NCI-H1092 (cell line): ENCODE measurements at regions not wholly inside any gene's neighbourhood (a gene's known extent, or its start where the extent isn't known, plus 50 kb on each side); places are given as distances from the start of the nearest gene placed in this dataset.
"Not testable (repeated sequence)": the region's sequence is repeated elsewhere in the genome, so short reads cannot be mapped to it uniquely, and the experiment has no call there.

ENCODE experiments used
- DNase-seq: peaks from one replicate; lab custom pipeline; 2025; lab: John Stamatoyannopoulos, UW

GRCh38 chr1:214715126-214715525 lies 112.1 kb downstream of the CENPF start:
- no peak for DNase-seq

- DNase-seq, result no peak
These were observed 114.4 kb downstream of the CENPF start for GRCh38 chr1:214717351-214717750.

- no peak for DNase-seq
These were observed 115.7 kb downstream of the CENPF start for GRCh38 chr1:214718724-214719123.

GRCh38 chr1:214719207-214719606 lies 116.2 kb downstream of the CENPF start:
- DNase-seq, result no peak

DNA sequence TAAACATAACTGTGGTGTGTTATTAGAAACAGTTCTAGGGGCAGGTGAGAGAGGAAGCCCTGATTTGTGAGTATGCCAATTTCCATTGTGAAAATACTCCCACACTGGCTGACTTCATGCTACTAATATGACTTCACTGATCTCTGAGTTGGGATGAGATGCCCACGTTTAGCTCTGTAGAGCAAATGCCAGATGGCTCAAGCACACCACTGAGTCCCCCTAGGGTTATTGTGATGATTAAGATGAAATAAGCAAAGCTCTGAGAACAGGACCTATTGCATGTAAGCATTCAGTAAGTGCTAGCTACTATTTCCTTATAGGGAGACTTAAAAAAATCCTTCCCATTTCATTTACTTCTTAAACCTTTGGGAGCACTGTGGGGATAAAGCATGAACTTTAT lies 117.6 kb downstream of the CENPF start:
- DNase-seq, result no peak

- no peak for DNase-seq
These were observed 124.3 kb downstream of the CENPF start for GRCh38 chr1:214727274-214727673.

GRCh38 chr1:214739621-214740238 lies 136.7 kb downstream of the CENPF start:
- no peak for DNase-seq

- no peak for DNase-seq
These were observed 137.5 kb downstream of the CENPF start for GRCh38 chr1:214740471-214740870.

DNA sequence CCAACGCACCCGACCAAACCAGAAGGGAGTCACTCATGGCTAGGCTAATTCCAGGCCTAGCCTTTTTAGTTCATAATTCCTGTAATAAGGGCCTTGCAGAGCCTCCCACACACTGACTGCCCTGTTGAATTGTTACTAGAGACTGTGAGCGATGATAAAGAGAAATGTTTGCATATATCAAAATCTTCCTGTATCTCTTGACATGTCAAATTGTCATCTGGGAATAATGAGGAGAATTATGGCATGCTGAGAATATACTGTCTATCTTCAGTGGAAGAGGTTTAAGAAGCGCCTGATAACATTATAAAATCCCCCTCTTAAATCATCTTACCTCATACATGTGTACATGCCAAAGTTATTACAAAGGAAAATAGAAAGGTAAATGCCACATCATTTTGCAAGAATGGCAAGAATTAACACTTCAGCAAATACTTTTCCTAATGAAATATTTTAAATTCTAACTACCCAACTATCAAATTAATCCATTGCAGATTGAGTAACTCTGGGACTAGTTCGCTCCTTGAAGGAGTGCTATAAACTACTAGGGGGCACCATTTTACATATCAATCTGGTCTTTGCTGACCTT lies 144.1 kb downstream of the CENPF start:
- no peak for DNase-seq

DNA sequence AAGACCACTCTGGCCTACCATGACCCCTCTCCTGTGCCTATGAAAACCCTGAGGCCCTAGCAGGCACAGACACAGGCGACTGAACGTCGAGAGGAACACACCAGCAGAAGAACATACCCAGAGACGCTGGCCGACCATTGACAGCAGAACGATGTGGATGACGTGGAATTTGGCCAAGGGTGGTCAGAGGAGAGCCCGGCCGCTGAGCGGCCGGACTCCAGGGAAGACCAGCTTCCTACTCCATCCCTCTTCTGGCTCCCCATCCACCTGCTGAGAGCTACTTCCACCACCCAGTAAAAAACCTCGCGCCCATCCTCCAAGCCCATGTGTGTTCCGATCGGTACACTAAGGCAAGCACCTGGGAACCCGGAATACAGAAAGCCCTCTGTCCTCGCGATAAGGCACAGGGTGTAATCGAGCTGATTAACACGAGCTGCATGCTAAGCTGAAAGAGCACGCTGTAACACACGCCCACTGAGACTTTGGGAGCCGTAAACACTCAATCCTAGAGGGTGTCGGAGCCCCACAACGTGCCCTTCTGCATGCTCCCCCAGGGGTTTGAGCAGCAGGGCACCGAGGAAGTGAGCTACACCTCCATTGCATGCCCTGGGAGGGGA lies 150.3 kb downstream of the CENPF start:
- DNase-seq, result no peak

DNA sequence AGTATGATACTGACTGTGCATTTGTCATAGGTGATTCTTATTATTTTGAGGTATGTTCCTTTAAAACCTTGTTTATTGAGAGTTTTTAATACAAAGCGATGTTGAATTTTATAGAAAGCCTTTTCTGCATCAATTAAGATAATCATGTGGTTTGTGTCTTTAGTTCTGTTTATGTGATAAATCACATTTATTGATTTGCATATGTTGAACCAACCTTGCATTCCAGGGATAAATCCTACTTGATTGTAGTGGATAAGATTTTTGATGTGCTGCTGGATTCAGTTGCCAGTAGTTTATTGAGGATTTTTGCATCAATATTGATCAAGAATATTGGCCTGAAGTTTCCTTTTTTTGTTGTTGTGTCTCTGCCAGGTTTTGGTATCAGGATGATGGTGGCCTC lies 158.0 kb downstream of the CENPF start:
- DNase-seq, result no peak

GRCh38 chr1:214762902-214763301 lies 159.9 kb downstream of the CENPF start:
- DNase-seq, result no peak

DNA sequence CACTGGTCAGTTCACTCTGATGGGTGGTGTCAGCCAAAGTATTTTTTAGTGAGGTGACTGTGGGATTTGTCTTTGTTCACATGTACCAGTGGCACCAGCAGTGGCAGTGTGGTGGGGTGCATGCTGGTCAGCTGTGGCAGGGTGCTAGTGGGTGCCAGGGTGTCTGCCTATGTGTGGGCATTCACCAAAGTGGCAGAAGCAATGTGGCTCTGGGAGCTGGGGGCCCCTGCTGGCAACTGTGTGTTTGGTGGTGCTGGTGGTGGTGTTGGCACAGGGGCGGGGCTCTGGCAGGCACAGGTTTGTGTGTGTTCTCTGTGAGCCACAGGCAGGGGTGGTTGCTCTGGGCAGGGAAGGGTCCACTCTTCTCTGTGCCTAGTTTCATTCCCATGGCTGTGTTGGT lies 161.5 kb downstream of the CENPF start:
- DNase-seq, result no peak

GRCh38 chr1:214767221-214767620 lies 164.2 kb downstream of the CENPF start:
- no peak for DNase-seq

- not testable (repeated sequence) for DNase-seq
These were observed 166.7 kb downstream of the CENPF start for GRCh38 chr1:214769666-214770065.

- DNase-seq, result no peak
These were observed 174.4 kb downstream of the CENPF start for GRCh38 chr1:214777364-214777763.

DNA sequence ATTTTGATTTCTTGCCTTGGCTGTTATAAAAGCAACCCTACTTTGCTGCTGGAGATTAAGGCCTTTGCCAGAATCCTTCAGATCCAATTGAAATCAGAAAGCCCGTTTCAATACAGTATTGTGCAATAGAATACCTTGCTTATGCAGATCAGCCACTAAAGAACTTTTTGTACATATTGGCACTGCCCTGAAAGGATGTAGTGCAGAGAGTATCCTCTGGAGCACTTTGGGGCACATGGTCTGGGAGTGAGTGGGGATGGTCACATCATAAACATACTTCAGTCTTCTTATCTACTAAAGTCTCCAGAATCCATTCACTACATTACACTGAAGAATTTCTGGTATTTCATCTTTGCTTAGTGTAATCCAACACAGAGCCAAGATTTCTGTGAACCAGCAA lies 189.0 kb downstream of the CENPF start:
- no peak for DNase-seq

DNA sequence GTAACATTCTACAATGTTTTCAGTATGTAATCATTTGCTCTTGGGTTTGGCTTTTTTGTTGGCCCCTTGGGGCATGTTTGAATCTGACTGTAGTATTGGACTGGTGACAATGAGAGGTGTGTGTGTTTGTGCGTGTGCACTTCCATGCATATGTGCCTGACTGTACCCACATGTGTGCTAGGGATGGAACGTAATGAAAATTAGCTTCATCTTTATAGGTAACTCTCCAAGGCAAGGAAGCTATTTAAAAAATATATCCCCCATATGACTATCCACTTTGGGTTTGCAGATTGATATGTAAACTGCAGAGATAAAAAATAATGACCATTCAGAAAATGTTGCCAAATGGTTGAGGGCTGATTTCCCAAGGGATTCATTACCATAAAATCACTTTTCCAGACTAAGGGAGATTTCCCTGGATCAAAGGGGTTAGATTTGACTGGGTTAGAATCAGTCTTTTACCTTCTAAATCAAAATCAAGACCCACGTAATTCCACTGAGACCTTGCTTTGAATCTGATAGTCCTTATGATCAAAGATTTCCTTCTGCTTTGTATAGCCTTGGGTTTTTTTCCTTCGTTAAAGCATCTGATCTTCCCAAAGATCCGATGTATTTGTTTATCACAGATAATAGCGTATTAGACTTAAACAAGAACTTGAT lies 189.7 kb downstream of the CENPF start:
- DNase-seq, result no peak

DNA sequence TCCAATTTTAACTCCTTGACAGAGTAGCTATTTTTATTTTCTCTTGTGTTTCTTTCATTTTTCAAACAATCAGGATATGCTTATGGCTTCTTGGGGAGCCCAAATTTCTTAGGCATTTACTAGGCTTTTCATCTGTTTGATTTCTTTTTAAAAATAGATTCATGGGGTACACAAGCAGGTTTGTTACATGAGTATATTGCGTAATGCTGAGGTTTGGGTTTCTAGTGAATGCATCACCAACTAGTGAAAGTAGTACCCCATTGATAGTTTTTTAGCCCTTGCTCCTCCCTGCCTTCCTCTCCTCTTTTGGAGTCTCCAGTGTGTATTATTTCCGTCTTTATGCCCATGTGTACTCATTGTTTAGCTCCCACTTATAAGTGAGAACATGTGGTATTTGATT lies 190.7 kb downstream of the CENPF start:
- DNase-seq, result no peak

DNA sequence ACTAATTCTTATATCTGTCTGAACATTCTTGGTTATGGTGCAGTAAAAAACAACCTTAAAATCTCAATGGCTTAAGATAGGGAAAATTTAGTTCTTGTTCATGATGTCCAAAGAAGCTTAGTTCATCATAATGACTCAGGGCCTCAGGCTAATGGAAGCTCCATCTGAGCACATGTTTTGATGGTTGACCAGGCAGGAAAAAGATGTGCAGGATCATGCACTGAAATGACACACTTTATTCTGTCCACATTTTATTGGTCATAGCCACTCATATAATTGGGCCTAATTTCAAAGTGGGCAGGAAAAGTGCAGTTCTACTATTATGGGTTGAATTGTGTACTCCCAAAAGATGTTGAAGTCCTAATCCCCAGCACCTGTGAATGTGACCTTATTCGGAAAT lies 198.2 kb downstream of the CENPF start:
- no peak for DNase-seq

DNA sequence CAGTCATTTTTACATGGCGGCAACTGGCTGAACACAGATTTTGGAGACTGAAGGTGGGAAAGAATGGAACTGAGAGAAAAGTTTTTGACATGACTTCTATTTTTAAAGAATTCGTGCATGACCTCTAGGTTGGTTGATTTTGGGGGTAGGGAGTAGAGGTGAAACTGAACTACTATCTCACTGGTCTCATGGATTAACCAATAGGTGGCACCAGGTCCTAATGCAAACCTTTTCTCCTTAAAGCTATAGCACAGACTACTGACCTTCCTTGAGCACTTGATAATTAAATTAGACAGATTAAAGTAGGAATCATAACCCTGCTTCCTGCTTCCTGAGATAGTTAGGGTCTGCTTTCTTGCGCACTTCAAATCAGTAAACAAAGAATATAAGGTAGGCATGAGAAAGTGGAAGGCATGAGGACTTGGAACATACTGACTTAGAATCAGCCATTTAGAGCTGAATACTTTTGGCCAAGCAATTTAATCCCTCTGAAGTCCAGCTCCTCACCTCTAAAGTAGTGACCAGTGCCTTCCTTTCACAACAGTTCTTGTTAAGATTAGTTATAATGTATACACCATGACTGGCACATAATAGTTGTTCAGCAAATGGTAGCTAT lies 206.0 kb downstream of the CENPF start:
- peak; percentile 2 for DNase-seq

DNA sequence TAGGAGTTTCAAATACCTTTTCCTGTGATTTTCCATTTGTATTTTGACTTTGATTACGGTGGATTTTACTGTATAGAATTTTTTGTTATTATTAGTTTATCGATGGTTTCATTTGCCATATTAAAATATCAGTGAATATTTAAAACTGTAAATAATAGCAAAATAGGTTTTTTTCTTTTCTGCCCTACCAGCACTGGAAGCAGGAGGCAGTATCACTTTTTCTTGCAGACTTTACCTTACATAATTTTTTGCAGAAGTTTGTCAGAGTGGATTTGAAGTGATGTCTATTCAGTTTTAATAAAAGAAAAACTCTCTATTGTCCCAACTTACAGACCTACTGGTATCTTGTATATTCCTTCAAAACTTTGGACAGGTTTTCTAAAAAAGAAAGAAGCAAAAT lies 213.6 kb downstream of the CENPF start:
- no peak for DNase-seq
